AG10803 (cell line): ENCODE measurements at regions not wholly inside any gene's neighbourhood (a gene's known extent, or its start where the extent isn't known, plus 50 kb on each side); places are given as distances from the start of the nearest gene placed in this dataset.

Experiments
- DNase-seq: peaks from one replicate; pipeline ENCODE4 v3.0.0; 2010; ENCODE audit warnings: low read depth
- H3K4me3 ChIP-seq: 2 replicates; pipeline ENCODE4 v1.5.1; 2011; ENCODE audit warnings: mild to moderate bottlenecking, low read length, control low read depth
- CTCF ChIP-seq: conservative IDR thresholded peaks from 2 replicates; pipeline ENCODE4 v1.5.1; 2011; ENCODE audit warnings: mild to moderate bottlenecking, low read length, control low read depth, inconsistent platforms

- TF ChIP-seq CTCF: no peak
- H3K4me3 ChIP-seq: no peak overlapping the region
- no peak for DNase-seq
These were observed 233.0 kb downstream of the PCDH18 start for GRCh38 chr4:137299281-137299680.

- no peak for DNase-seq
- H3K4me3 ChIP-seq: no peak overlapping the region
- no peak for TF ChIP-seq CTCF
These were observed 239.0 kb downstream of the PCDH18 start for GRCh38 chr4:137293281-137293680.

- TF ChIP-seq CTCF: peak; percentile 59
- H3K4me3 ChIP-seq: no peak overlapping the region
- DNase-seq: peak; percentile 49
These were observed 248.6 kb downstream of the PCDH18 start for GRCh38 chr4:137283737-137284136.

- no peak for DNase-seq
- H3K4me3 ChIP-seq: no peak overlapping the region
- no peak for TF ChIP-seq CTCF
These were observed 253.9 kb downstream of the PCDH18 start for GRCh38 chr4:137278431-137278830.

- TF ChIP-seq CTCF: no peak
- H3K4me3 ChIP-seq: no peak overlapping the region
- no peak for DNase-seq
These were observed 257.9 kb downstream of the PCDH18 start for GRCh38 chr4:137274404-137274803.

- TF ChIP-seq CTCF: no peak
These were observed 265.3 kb downstream of the PCDH18 start for GRCh38 chr4:137267024-137267423.

GRCh38 chr4:137266511-137266910, 265.8 kb downstream of the PCDH18 start:
- no peak for DNase-seq
- no peak for TF ChIP-seq CTCF
- H3K4me3 ChIP-seq: no peak overlapping the region

More at GRCh38 chr4:137267024-137267423, 265.3 kb downstream of the PCDH18 start:
- peak; percentile 71 for DNase-seq
- no peak overlapping the region for H3K4me3 ChIP-seq
